Muscle of leg (tissue), 3 donors: ENCODE measurements at regions not wholly inside any gene's neighbourhood (a gene's known extent, or its start where the extent isn't known, plus 50 kb on each side); places are given as distances from the start of the nearest gene placed in this dataset.

ENCODE experiments used
- DNase-seq: peaks from one replicate; pipeline ENCODE4 v3.0.0; 2013
- H3K27ac ChIP-seq: one replicate; pipeline ENCODE4 v1.5.1; 2013; ENCODE audit warnings: mild to moderate bottlenecking, low read length, control low read depth
- H3K27me3 ChIP-seq: one replicate; pipeline ENCODE4 v1.6.1; 2013; ENCODE audit warnings: low read length; ENCODE audit not compliant: control insufficient read depth, insufficient read depth
- H3K36me3 ChIP-seq: one replicate; pipeline ENCODE4 v1.6.1; 2013; ENCODE audit warnings: low read length; ENCODE audit not compliant: control insufficient read depth, insufficient read depth
- H3K4me1 ChIP-seq: one replicate; pipeline ENCODE4 v1.6.1; 2013; ENCODE audit warnings: low read length; ENCODE audit not compliant: control insufficient read depth, insufficient read depth
- H3K4me3 ChIP-seq: one replicate; pipeline ENCODE4 v1.5.1; 2013; ENCODE audit warnings: low read length, control low read depth
- H3K9me3 ChIP-seq: replicated peaks from 2 replicates; pipeline ENCODE4 v1.6.1; 2013; ENCODE audit warnings: low read depth, low read length; ENCODE audit not compliant: control insufficient read depth
- WGBS: methylation state at CpG from one replicate; pipeline ENCODE4 v1.1.5; 2013; ENCODE audit warnings: missing lambda C conversion rate; ENCODE audit not compliant: insufficient coverage; 5-methylcytosine and 5-hydroxymethylcytosine counted together

DNA sequence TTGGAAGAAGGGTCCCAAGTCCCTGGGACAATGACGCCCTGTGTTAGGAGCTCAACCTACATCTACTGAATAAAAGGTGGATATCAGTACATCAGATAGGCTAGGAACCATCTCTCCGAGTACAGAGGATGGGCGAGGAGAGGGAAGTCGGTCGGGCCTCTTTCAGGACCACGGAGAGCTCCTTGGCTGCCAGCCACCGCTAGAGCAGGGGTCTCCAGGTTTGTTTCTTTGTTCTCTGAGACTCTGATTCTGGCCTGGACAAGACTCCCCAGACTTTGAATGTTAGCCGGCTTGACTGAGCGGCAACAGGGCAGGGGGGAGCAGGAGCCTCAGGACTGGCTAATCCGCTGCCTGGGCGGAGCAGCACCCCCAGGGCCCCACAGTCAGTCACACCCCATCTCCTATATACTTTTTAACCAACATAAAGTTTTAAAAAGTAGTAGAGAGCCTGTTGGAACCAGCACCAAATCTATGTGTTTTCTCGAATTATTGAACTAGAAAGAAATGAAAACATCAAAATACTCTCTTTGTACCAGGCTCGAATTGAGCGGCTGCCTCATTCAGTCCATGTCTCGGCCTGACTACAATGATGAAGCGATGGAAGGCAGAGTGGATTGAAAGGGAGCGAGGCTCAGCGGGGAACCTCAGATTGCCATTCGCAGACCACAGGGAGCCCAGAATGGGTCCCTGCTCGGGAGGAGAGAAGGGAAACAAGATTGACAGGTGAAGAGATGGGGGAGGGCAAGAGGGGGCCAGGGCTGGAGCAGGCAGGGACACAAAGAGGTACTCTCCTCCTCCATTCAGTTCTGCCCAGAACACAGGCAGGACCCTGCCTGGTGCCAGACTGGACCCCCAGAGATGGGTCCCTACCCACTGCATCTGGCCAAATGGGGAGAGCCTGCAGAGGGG lies 131.6 kb downstream of the TPRA1 start:
- DNase-seq: peak; percentile 54
- peaks cover 17% of the 10 kb centered on the region for H3K4me1 ChIP-seq
- WGBS: 22% methylated on average over 13 of the region's 20 CpGs
- no peak overlapping the region for H3K4me3 ChIP-seq
- H3K27me3 ChIP-seq: peaks cover 75% of the 10 kb centered on the region
- H3K9me3 ChIP-seq: no peaks in the 10 kb centered on the region
- H3K27ac ChIP-seq: no peak overlapping the region
- H3K36me3 ChIP-seq: no peaks in the 10 kb centered on the region

GRCh38 chr3:127457546-127458145 lies 132.9 kb downstream of the TPRA1 start:
- Histone ChIP-seq H3K36me3 (no peaks in the 10 kb centered on the region), H3K4me1 (peaks cover 18% of the 10 kb centered on the region), H3K4me3 (no peak overlapping the region), H3K27ac (no peak overlapping the region), H3K9me3 (no peaks in the 10 kb centered on the region), H3K27me3 (peaks cover 77% of the 10 kb centered on the region)
- DNase-seq: no peak
- 53% methylated on average over 3 of the region's 6 CpGs for WGBS

DNA sequence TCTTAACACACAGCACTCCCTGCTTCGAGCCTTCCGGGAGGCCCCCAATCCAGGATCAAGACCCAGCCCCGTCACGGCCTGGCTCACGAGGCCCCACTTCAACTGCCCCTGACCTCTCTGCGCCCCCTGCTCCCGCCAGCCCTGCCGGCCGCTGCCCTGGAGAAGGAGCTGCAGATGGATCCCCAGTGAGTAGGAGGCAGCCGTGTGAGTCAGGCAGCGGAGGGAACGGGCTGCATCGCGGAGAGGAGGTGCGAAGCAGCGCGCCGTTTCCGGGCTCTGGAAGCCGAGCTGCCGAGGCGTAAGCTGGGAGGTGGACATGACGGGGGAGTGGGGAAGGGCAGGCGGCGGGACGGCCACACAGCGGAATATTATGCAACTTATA lies 133.4 kb downstream of the TPRA1 start:
- Histone ChIP-seq H3K4me3 (no peak overlapping the region), H3K4me1 (peaks cover 23% of the 10 kb centered on the region), H3K27me3 (peaks cover 80% of the 10 kb centered on the region), H3K36me3 (no peaks in the 10 kb centered on the region), H3K9me3 (no peaks in the 10 kb centered on the region), H3K27ac (no peak overlapping the region)
- DNase-seq: peak; percentile 26
- 0% methylated on average over 9 of the region's 27 CpGs for WGBS

- WGBS: 2% methylated on average over 21 of the region's 24 CpGs
- H3K4me3 ChIP-seq: no peak overlapping the region
- H3K4me1 ChIP-seq: peaks cover 27% of the 10 kb centered on the region
- no peaks in the 10 kb centered on the region for H3K9me3 ChIP-seq
- no peaks in the 10 kb centered on the region for H3K36me3 ChIP-seq
- no peak overlapping the region for H3K27ac ChIP-seq
- H3K27me3 ChIP-seq: peaks cover 79% of the 10 kb centered on the region
- no peak for DNase-seq
Measured at GRCh38 chr3:127456471-127457093, 134.0 kb downstream of the TPRA1 start.

- 1% methylated on average over 65 of the region's 67 CpGs for WGBS
- H3K9me3 ChIP-seq: no peaks in the 10 kb centered on the region
- H3K36me3 ChIP-seq: no peaks in the 10 kb centered on the region
- peaks cover 75% of the 10 kb centered on the region for H3K27me3 ChIP-seq
- peak; percentile 84 for DNase-seq
- no peak overlapping the region for H3K27ac ChIP-seq
- peaks cover 28% of the 10 kb centered on the region for H3K4me1 ChIP-seq
- no peak overlapping the region for H3K4me3 ChIP-seq
Measured at GRCh38 chr3:127455541-127456450, 134.7 kb downstream of the TPRA1 start.

- Histone ChIP-seq H3K4me1 (peaks cover 28% of the 10 kb centered on the region), H3K27me3 (peaks cover 69% of the 10 kb centered on the region), H3K9me3 (no peaks in the 10 kb centered on the region), H3K27ac (no peak overlapping the region), H3K36me3 (no peaks in the 10 kb centered on the region), H3K4me3 (no peak overlapping the region)
- 70% methylated on average over 5 of the region's 8 CpGs for WGBS
- DNase-seq: no peak
Measured at GRCh38 chr3:127454968-127455367, 135.6 kb downstream of the TPRA1 start.

DNA sequence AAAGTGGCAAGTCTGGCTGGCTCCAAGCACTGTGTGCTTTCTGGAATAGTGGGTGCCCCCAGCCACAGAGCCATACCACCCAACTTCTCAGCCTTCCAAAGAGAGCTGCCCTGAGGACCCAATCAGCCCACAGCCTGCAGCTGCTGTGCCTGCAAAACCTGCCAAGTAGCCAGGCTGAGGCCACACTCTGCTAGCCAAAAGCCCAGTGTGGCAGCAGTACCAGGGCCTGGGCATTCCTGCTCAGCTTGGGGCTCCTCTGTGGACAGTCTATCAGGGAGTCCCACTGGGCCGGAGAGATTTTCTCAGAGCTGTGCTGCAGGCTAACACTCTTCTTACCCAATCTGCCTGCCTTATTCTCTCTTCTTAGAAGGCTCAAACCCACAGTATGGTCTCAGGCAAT lies 136.5 kb downstream of the TPRA1 start:
- Histone ChIP-seq H3K9me3 (no peaks in the 10 kb centered on the region), H3K36me3 (no peaks in the 10 kb centered on the region), H3K27me3 (peaks cover 63% of the 10 kb centered on the region), H3K27ac (no peak overlapping the region), H3K4me1 (peaks cover 28% of the 10 kb centered on the region), H3K4me3 (no peak overlapping the region)
- no peak for DNase-seq
- 82% methylated on average over 1 of the region's 1 CpG for WGBS

DNA sequence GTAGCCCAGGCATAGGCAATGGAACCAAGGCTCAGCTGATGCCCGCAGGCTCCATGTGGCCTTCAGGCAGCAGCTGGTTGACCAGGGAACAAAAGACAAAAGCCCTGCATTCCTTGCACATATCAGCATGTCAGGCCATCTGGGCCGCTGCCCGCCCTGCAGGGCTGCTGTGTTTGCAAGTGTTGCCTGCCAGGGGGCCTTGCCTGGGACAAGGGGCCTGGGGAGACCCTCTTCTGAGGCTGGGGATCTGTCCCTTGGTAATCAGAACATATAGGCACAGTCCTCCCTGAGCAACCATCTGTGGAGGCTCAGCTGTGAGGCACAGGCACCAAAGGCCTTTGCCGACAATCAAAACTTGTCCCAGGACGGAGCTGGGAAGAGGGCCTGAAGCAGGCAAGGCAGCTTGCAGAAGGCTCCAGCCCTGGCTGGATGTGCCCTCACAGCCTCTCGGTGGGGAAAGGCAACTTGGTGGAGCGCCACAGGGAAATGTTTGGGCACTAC lies 138.2 kb downstream of the TPRA1 start:
- WGBS: 60% methylated on average over 7 of the region's 7 CpGs
- H3K4me3 ChIP-seq: no peak overlapping the region
- no peak overlapping the region for H3K27ac ChIP-seq
- DNase-seq: peak; percentile 27
- peaks cover 28% of the 10 kb centered on the region for H3K4me1 ChIP-seq
- no peaks in the 10 kb centered on the region for H3K36me3 ChIP-seq
- H3K9me3 ChIP-seq: no peaks in the 10 kb centered on the region
- peaks cover 47% of the 10 kb centered on the region for H3K27me3 ChIP-seq

DNA sequence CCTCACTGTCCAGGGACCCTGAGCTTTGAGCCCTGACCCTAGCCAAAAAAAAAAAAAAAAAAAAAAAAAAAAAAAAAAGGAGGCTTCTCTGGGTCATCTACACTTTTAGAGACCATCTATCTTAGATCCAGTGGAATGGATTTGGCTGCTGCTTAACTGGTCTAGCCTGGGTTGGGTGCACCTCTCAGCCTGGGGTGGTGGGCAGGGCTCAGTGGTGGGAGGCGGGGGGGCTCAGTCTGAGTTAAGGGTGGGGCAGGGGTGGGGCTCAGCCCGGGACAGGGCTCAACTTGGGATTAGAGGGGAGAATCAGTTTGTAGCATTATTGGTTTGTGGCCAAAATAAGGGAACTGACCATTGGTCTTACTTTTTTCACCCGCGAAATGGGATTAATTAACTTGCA lies 139.2 kb downstream of the TPRA1 start:
- 79% methylated on average over 4 of the region's 4 CpGs for WGBS
- Histone ChIP-seq H3K36me3 (no peaks in the 10 kb centered on the region), H3K9me3 (no peaks in the 10 kb centered on the region), H3K27ac (no peak overlapping the region), H3K4me1 (peaks cover 20% of the 10 kb centered on the region), H3K4me3 (no peak overlapping the region), H3K27me3 (peaks cover 37% of the 10 kb centered on the region)
- no peak for DNase-seq
